ENCODE measurements at regions not wholly inside any gene's neighbourhood (a gene's known extent, or its start where the extent isn't known, plus 50 kb on each side); places are given as distances from the start of the nearest gene placed in this dataset.
A peak's percentile ranks its signal among the peaks of the same experiment; 100 is the strongest.

GRCh38 chr2:172242961-172243360 lies 140.3 kb upstream of the DLX2 start:
- peaks cover 2% of the 10 kb centered on the region for H3K9me3 Mint-ChIP-seq
- no peak for TF ChIP-seq CTCF (IDR thresholded peaks at IDR 0.05; ENCODE audit: unreplicated experiment in 3 of 3)
- no peak overlapping the region for H3K27ac Mint-ChIP-seq
- H3K36me3 Mint-ChIP-seq (ENCODE audit: low read depth): no peaks in the 10 kb centered on the region
- peaks cover 9% of the 10 kb centered on the region for H3K4me1 Mint-ChIP-seq
- peaks cover 13% of the 10 kb centered on the region for H3K27me3 Mint-ChIP-seq (ENCODE audit: low read depth)
- H3K4me3 Mint-ChIP-seq: no peak overlapping the region

DNA sequence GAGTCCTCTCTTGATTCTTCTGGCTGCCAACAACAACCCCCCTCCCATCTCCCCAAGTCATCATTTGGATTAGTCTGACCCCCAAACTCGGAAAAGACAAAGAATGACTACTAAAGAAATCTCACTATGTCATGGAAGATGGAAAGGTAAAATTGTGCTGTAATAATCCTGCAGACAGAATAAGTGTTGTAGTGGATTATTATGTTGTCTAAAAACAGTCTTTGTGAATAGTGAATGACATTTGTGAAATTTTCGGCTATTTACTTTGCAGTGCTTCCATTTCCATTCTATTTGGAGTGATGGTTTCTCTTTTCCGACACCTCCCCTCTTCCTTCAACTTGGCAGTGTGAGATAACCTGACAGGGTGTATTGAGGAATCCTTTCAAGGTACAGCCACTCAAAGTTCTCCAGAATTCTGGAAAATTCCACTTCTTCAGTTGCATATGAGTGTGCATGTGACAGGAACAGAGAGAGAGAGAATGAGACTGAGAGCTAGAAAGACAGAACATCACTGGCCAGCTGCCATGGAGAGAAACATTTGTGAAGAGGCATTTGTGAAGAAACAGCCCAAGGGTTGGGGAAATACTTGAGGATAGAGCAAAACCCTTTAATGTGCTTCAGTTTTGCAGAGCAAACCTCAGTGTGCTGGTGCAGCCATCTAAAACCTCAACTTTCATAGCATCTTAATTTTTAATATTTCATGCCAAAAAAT lies 141.9 kb upstream of the DLX2 start:
- peaks cover 9% of the 10 kb centered on the region for H3K4me1 Mint-ChIP-seq
- H3K36me3 Mint-ChIP-seq (ENCODE audit: low read depth): no peaks in the 10 kb centered on the region
- peaks cover 4% of the 10 kb centered on the region for H3K27me3 Mint-ChIP-seq (ENCODE audit: low read depth)
- H3K27ac Mint-ChIP-seq: no peak overlapping the region
- no peak overlapping the region for H3K4me3 Mint-ChIP-seq
- H3K9me3 Mint-ChIP-seq: peaks cover 2% of the 10 kb centered on the region
- TF ChIP-seq CTCF (IDR thresholded peaks at IDR 0.05; ENCODE audit: unreplicated experiment in 3 of 3): no peak

- Mint-ChIP-seq H3K4me3 (no peak overlapping the region), H3K4me1 (peaks cover 9% of the 10 kb centered on the region), H3K36me3 (ENCODE audit: low read depth) (no peaks in the 10 kb centered on the region), H3K27me3 (ENCODE audit: low read depth) (no peaks in the 10 kb centered on the region), H3K9me3 (no peaks in the 10 kb centered on the region), H3K27ac (peak overlapping the region in 1 of 3 experiments; percentile 5)
- no peak for TF ChIP-seq CTCF (IDR thresholded peaks at IDR 0.05; ENCODE audit: unreplicated experiment in 3 of 3)
Measured at GRCh38 chr2:172246649-172247048, 143.9 kb upstream of the DLX2 start.

- Mint-ChIP-seq H3K4me3 (no peak overlapping the region), H3K9me3 (no peaks in the 10 kb centered on the region), H3K36me3 (ENCODE audit: low read depth) (no peaks in the 10 kb centered on the region), H3K27ac (no peak overlapping the region), H3K27me3 (ENCODE audit: low read depth) (no peaks in the 10 kb centered on the region), H3K4me1 (peaks cover 9% of the 10 kb centered on the region)
- TF ChIP-seq CTCF (IDR thresholded peaks at IDR 0.05; ENCODE audit: unreplicated experiment in 3 of 3): no peak
Measured at GRCh38 chr2:172247203-172247602, 144.5 kb upstream of the DLX2 start.

DNA sequence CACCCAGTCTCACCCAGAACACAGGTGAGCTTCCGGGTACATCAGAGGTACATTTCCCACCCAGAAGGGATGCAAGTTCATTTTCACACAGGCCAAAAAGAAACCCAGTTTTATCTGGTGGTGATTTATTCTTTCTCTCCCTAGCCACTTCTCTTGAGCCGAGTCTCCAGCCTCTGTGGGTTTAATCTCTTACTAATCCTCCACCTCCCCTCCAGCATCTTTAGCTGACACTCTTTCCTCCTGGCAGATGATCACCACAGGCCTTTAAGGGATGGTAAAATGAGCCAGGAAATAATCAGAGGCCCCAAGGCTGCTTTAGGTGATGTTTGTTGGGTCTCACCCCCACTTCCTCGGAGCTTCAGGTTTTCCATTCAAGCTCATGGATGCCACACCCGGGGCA lies 145.7 kb upstream of the DLX2 start:
- Mint-ChIP-seq H3K27me3 (ENCODE audit: low read depth) (no peaks in the 10 kb centered on the region), H3K4me1 (peaks cover 9% of the 10 kb centered on the region), H3K36me3 (ENCODE audit: low read depth) (no peaks in the 10 kb centered on the region), H3K4me3 (no peak overlapping the region), H3K9me3 (no peaks in the 10 kb centered on the region), H3K27ac (no peak overlapping the region)
- no peak for TF ChIP-seq CTCF (IDR thresholded peaks at IDR 0.05; ENCODE audit: unreplicated experiment in 3 of 3)

DNA sequence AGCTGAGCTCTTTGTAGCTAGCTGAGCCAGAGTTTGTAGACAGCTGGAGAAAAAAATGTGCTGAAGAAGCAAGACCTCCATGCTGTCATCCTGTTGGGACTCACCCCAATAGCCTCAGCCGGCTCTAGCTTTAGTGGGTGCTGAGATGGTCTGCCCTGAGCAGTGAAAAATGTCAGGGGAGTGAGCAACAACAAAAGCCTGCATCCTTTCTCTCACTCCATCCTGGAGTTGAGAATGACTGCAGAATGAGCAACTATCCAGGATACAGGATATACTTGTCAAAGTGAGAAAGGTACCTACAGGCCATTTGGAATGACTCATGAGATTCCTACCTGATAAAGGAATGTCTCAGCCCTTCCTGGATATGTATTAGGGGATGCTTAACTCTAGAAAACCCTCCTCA lies 146.1 kb upstream of the DLX2 start:
- peaks cover 9% of the 10 kb centered on the region for H3K4me1 Mint-ChIP-seq
- H3K27me3 Mint-ChIP-seq (ENCODE audit: low read depth): no peaks in the 10 kb centered on the region
- no peak overlapping the region for H3K4me3 Mint-ChIP-seq
- H3K9me3 Mint-ChIP-seq: no peaks in the 10 kb centered on the region
- TF ChIP-seq CTCF (IDR thresholded peaks at IDR 0.05; ENCODE audit: unreplicated experiment in 3 of 3): no peak
- H3K36me3 Mint-ChIP-seq (ENCODE audit: low read depth): no peaks in the 10 kb centered on the region
- no peak overlapping the region for H3K27ac Mint-ChIP-seq
